GM18873 (cell line): ENCODE measurements at regions not wholly inside any gene's neighbourhood (a gene's known extent, or its start where the extent isn't known, plus 50 kb on each side); places are given as distances from the start of the nearest gene placed in this dataset.
"Not testable (repeated sequence)": the region's sequence is repeated elsewhere in the genome, so short reads cannot be mapped to it uniquely, and the experiment has no call there.

ENCODE experiments used
- ATAC-seq: cut with Tn5 transposase; IDR thresholded peaks from one replicate; pipeline ENCODE4 v1.9.1; 2021; ENCODE audit warnings: mild to moderate bottlenecking, moderate library complexity, moderate number of reproducible peaks; ENCODE audit not compliant: unreplicated experiment, low FRiP score

GRCh38 chr6:140462453-140463311, 1088.2 kb upstream of the CITED2 start:
- no peak for ATAC-seq

DNA sequence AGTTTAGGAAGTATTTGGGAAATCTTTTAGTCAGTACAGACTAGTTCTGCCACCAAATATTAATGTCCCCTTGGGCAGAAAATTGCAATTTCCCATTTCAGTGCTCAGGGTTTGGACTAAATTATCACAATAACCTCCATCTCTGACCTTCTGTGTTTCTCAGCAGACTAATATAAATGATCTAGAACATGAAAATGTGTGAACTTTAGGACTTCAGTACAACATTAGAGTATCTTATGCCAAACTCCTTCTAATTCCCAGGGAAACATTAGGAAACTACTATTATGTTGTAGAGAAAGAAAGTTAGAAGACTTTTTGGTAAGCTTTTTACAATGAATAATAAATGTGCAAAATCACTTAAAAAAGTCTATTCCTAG, 1087.6 kb upstream of the CITED2 start:
- ATAC-seq = no peak

GRCh38 chr6:140460267-140460666, 1085.8 kb upstream of the CITED2 start:
- no peak for ATAC-seq

DNA sequence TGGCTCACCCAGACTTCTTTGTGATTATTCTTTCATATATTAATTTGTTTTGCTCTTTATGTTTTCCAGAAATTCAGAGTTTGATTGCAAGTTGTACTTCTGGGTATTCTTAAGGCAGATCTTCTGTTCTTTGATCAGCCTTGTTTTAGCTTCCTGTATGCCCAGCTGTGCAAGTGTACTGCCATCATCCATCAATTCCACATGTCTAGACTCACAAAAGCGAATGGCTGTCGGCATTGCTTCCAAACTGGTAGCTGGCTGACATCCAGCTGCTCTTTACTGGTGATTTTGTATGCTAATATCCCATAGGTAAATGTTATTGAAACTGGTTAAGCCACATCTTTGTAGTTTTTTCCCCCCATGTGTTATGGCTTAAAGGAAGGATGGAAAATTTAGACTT, 1084.8 kb upstream of the CITED2 start:
- ATAC-seq = no peak

- ATAC-seq = no peak
These were observed 1071.8 kb upstream of the CITED2 start for GRCh38 chr6:140446241-140446640.

GRCh38 chr6:140445474-140446004, 1071.1 kb upstream of the CITED2 start:
- ATAC-seq = no peak

- not testable (repeated sequence) for ATAC-seq
These were observed 1068.7 kb upstream of the CITED2 start for GRCh38 chr6:140443112-140443511.

GRCh38 chr6:140441256-140441655, 1066.8 kb upstream of the CITED2 start:
- ATAC-seq = no peak

DNA sequence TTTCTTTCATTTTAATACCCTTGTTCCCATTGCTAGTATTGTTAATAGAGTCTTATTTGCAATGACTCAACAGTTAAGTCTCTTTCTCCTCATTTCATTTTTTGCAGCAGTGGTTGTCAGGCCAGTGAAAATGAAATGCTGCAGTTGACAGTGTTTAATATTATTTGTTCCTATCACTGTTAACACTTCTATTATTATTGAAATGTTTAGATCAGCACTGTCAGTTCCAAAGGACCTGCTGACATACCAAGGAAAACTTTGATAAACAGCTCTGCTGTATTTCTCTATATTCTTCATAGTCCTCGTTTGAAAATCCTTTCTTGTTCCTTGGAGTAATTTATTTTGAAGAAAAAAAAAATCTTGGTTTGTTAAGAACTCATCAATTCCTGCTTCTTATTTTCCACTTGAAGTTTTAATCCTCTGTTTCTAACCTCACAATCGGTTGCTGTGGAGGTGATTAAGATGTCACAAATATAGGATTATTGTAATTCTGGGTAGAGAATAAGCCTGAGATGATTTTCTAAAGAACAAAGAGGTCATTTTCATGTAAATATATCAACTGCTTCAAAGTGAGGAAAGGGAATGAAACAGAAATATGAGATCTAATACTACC, 1065.9 kb upstream of the CITED2 start:
- ATAC-seq = no peak

DNA sequence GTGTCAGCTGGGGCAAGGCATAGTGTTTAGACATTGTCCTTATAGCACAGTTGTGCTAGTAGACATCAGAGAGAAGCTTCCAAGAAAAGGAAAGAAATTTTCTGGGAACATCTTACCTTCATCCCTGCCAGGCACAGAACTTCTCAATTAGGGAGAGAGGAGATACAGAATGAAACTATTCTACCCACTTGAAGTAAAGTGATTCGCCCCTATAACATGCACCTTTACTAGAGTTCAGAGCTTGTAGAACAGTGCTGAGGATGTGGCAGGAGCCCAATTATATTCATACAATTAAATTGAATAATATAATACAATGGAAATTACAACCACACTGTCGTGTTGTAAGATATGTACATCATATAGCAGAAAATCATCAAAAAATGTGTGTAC, 1063.9 kb upstream of the CITED2 start:
- no peak for ATAC-seq

DNA sequence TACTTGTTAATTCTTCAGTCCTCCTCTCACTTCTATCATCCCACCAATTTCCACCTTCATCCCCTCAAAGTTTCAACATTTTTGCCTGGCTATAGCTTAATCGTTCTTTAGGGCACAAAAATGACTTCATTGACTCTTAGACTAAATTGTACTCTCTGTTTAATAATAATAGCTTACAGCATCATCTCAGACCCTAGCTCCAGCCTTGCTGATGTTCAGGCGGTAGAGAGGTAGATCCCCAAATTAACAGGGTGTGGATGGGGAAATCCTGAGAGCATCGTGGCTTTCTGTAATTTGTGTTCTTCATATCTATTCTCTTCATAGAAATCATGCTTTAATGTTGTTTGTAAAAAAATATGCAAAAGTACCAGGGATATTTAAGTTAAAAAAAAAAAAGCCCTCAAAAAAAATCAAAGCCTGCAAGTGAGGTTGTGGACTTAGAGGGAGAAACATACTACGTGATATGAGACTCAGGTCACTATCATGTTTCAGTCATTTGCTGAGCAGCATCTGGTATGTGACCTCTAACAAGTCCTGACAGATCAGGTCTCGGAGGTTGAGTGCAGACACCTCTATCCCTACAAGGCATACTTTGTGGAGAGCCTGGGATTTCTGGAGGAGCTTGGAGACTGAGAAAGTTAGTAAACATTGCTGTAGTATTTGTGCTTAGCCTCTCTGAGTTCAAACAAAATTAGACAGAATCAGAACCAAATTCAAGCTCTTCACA, 1063.3 kb upstream of the CITED2 start:
- ATAC-seq = no peak

GRCh38 chr6:140436023-140436811, 1061.8 kb upstream of the CITED2 start:
- no peak for ATAC-seq

DNA sequence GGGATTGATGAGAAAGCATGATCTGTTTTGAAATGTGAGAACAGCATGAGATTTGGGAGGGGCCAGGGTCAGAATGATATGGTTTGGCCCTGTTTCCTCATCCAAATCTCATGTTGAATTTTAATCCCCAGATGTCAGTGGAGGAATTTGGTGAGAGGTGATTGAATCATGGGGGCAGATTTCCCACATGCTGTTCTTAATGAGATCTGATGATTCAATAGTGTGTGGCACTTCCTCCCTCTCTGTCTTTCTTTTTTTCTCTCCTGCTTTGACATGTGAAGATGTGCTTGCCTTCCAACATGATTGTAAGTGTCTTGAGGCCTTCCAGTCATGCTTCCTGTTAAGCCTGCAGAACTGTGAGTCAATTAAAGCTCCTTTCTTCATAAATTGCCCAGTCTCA, 1060.3 kb upstream of the CITED2 start:
- ATAC-seq = no peak

GRCh38 chr6:140433072-140433471, 1058.6 kb upstream of the CITED2 start:
- no peak for ATAC-seq

DNA sequence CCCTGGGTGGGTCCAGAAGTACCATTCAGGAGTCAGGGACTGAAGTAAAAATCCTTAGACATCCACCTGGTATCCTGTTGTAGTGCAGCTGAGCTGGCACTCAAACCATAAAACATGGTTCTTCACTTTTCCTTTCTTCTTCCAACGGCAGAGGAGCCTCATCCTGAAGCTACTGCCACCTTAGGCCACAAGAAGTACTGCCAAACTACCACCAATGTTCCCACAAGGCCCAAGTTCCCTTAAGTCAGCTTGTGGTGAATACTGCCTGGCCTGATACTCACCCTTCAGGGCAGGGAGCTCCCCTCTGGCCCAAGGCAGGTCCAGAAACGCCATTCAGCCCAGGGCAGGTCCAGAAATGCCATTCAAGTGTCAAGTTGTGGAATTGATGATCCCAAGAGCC, 1053.4 kb upstream of the CITED2 start:
- no peak for ATAC-seq

DNA sequence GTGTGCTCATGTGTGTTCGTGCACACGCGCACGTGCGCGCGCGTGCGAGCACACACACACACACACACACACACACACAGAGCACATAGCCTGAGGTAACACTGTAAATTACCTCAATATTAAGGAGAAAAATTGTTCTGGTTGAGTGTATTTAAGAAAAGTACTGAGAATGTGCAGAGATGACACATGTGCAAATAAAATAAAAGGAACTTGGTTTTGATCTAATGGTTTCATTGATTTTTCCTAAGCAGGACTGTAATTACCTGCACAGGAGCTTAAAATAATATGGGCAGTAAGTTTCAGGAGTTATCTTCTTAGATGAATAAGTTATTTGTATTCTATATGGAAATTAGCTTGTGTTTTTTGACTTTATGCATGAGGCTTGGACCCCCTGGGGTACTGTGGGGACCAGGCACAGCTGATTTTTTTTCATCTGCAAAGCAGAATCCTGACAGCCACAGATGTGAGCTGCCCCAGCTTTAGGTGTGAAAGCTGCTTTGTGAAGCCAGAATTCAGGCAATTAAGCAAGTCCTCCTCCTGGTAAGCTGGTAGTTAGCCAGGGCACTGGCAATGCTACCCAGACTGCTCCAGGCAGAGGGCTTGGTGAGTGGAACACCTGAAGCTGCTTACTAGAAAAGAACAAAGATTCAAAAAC, 1040.6 kb upstream of the CITED2 start:
- no peak for ATAC-seq

DNA sequence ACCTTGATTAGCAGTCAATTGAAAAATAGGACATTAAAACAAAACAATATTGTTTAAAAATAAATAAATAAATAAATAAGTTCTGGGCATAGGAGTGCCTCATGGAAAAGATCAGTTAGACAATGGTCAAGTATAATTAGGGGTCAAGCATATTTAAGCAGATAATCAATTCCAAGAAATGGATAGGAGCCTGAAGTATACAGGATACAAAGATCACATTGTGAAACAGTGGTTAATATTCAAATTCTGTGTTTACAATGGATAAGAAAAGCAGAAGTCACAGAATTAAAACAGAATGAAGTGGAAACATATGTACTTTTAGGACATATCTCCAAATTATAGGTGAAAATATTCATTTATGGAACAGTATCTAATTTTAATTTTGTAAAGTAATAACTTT, 1028.6 kb upstream of the CITED2 start:
- ATAC-seq = no peak

DNA sequence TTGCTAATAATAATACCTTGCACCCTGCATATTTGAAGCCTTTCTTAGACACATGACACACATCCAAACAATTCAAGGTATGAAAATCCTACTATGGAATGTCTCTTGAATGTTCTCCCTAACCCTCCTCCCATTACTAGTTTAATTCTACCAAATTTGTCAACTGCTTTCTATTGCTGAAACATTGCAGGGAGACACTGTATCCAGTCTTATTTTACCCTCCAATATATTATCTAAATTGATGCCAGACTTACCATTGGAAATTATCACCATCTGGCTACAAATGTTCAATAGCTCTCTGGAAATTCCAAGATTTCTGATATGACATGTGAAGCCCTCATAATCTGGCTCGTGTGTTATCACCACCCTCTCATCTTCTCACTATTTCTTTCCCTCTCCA, 1027.3 kb upstream of the CITED2 start:
- no peak for ATAC-seq

DNA sequence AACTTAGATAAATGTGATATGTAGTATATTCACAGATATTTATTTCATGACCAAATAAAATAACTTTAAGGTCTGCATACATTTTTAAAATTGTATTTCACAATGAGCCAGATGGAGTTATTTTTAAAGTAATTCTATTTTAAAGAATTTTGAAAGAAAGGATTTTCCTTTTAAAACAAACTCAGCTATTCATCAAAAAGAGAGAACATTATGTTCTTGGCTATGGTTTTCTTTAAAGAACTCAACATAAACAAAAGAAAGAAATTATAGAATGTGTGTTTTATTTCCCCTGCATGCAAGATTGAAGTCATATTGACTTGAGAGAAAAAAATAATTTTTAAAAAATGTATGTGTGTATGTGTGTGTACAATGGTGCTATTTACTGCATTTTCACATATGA, 1023.6 kb upstream of the CITED2 start:
- no peak for ATAC-seq

GRCh38 chr6:140397106-140397505, 1022.7 kb upstream of the CITED2 start:
- no peak for ATAC-seq
